ENCODE measurements at regions not wholly inside any gene's neighbourhood (a gene's known extent, or its start where the extent isn't known, plus 50 kb on each side); places are given as distances from the start of the nearest gene placed in this dataset.
"Not testable (repeated sequence)": the region's sequence is repeated elsewhere in the genome, so short reads cannot be mapped to it uniquely, and the experiment has no call there.

- Histone ChIP-seq H3K4me1 (ENCODE audit: control insufficient read depth, insufficient read depth, low read length) (no peaks in the 10 kb centered on the region), H3K9me3 (replicated peaks; ENCODE audit: low read length) (no peaks in the 10 kb centered on the region), H3K36me3 (ENCODE audit: insufficient read depth, low read length) (no peaks in the 10 kb centered on the region), H3K27me3 (ENCODE audit: control insufficient read depth, insufficient read depth, low read length) (no peaks in the 10 kb centered on the region), H3K4me2 (ENCODE audit: low read length) (no peak overlapping the region), H3K4me3 (ENCODE audit: low read length) (no peak overlapping the region), H3K9ac (ENCODE audit: low read depth, low read length) (no peak overlapping the region)
Measured at GRCh38 chr6:19558934-19559333, 278.2 kb upstream of the ID4 start.

- H3K4me2 ChIP-seq (ENCODE audit: low read length): no peak overlapping the region
- no peak overlapping the region for H3K9ac ChIP-seq (ENCODE audit: low read depth, low read length)
- H3K4me1 ChIP-seq (ENCODE audit: control insufficient read depth, insufficient read depth, low read length): no peaks in the 10 kb centered on the region
- H3K4me3 ChIP-seq (ENCODE audit: low read length): no peak overlapping the region
- no peaks in the 10 kb centered on the region for H3K9me3 ChIP-seq (replicated peaks; ENCODE audit: low read length)
- H3K36me3 ChIP-seq (ENCODE audit: insufficient read depth, low read length): no peaks in the 10 kb centered on the region
- no peaks in the 10 kb centered on the region for H3K27me3 ChIP-seq (ENCODE audit: control insufficient read depth, insufficient read depth, low read length)
Measured at GRCh38 chr6:19562468-19562867, 274.7 kb upstream of the ID4 start.

GRCh38 chr6:19569563-19569962, 267.6 kb upstream of the ID4 start:
- H3K9ac ChIP-seq (ENCODE audit: low read depth, low read length): no peak overlapping the region
- no peaks in the 10 kb centered on the region for H3K9me3 ChIP-seq (replicated peaks; ENCODE audit: low read length)
- H3K27me3 ChIP-seq (ENCODE audit: control insufficient read depth, insufficient read depth, low read length): no peaks in the 10 kb centered on the region
- H3K4me3 ChIP-seq (ENCODE audit: low read length): no peak overlapping the region
- no peaks in the 10 kb centered on the region for H3K36me3 ChIP-seq (ENCODE audit: insufficient read depth, low read length)
- no peaks in the 10 kb centered on the region for H3K4me1 ChIP-seq (ENCODE audit: control insufficient read depth, insufficient read depth, low read length)
- H3K4me2 ChIP-seq (ENCODE audit: low read length): no peak overlapping the region

- Histone ChIP-seq H3K9me3 (replicated peaks; ENCODE audit: low read length) (no peaks in the 10 kb centered on the region), H3K4me2 (ENCODE audit: low read length) (no peak overlapping the region), H3K4me3 (ENCODE audit: low read length) (no peak overlapping the region), H3K27me3 (ENCODE audit: control insufficient read depth, insufficient read depth, low read length) (no peaks in the 10 kb centered on the region), H3K4me1 (ENCODE audit: control insufficient read depth, insufficient read depth, low read length) (no peaks in the 10 kb centered on the region), H3K36me3 (ENCODE audit: insufficient read depth, low read length) (no peaks in the 10 kb centered on the region), H3K9ac (ENCODE audit: low read depth, low read length) (no peak overlapping the region)
Measured at GRCh38 chr6:19571176-19571575, 266.0 kb upstream of the ID4 start.

GRCh38 chr6:19578481-19578880, 258.7 kb upstream of the ID4 start:
- Histone ChIP-seq H3K9ac (ENCODE audit: low read depth, low read length) (no peak overlapping the region), H3K4me3 (ENCODE audit: low read length) (no peak overlapping the region), H3K9me3 (replicated peaks; ENCODE audit: low read length) (no peaks in the 10 kb centered on the region), H3K27me3 (ENCODE audit: control insufficient read depth, insufficient read depth, low read length) (no peaks in the 10 kb centered on the region), H3K4me2 (ENCODE audit: low read length) (no peak overlapping the region), H3K36me3 (ENCODE audit: insufficient read depth, low read length) (no peaks in the 10 kb centered on the region), H3K4me1 (ENCODE audit: control insufficient read depth, insufficient read depth, low read length) (no peaks in the 10 kb centered on the region)

- H3K4me2 ChIP-seq (ENCODE audit: low read length); H3K27me3 ChIP-seq (ENCODE audit: control insufficient read depth, insufficient read depth, low read length); H3K9me3 ChIP-seq (replicated peaks; ENCODE audit: low read length); H3K9ac ChIP-seq (ENCODE audit: low read depth, low read length); H3K4me1 ChIP-seq (ENCODE audit: control insufficient read depth, insufficient read depth, low read length); H3K36me3 ChIP-seq (ENCODE audit: insufficient read depth, low read length); H3K4me3 ChIP-seq (ENCODE audit: low read length): not testable (repeated sequence)
Measured at GRCh38 chr6:19584207-19584606, 253.0 kb upstream of the ID4 start.

- H3K4me1 ChIP-seq (ENCODE audit: control insufficient read depth, insufficient read depth, low read length): no peaks in the 10 kb centered on the region
- H3K4me2 ChIP-seq (ENCODE audit: low read length): no peak overlapping the region
- no peaks in the 10 kb centered on the region for H3K36me3 ChIP-seq (ENCODE audit: insufficient read depth, low read length)
- H3K27me3 ChIP-seq (ENCODE audit: control insufficient read depth, insufficient read depth, low read length): no peaks in the 10 kb centered on the region
- no peak overlapping the region for H3K9ac ChIP-seq (ENCODE audit: low read depth, low read length)
- no peak overlapping the region for H3K4me3 ChIP-seq (ENCODE audit: low read length)
- H3K9me3 ChIP-seq (replicated peaks; ENCODE audit: low read length): no peaks in the 10 kb centered on the region
Measured at GRCh38 chr6:19587238-19587942, 249.8 kb upstream of the ID4 start.

- H3K9me3 ChIP-seq (replicated peaks; ENCODE audit: low read length): no peaks in the 10 kb centered on the region
- H3K4me1 ChIP-seq (ENCODE audit: control insufficient read depth, insufficient read depth, low read length): no peaks in the 10 kb centered on the region
- H3K36me3 ChIP-seq (ENCODE audit: insufficient read depth, low read length): no peaks in the 10 kb centered on the region
- no peak overlapping the region for H3K4me3 ChIP-seq (ENCODE audit: low read length)
- no peak overlapping the region for H3K9ac ChIP-seq (ENCODE audit: low read depth, low read length)
- no peak overlapping the region for H3K4me2 ChIP-seq (ENCODE audit: low read length)
- no peaks in the 10 kb centered on the region for H3K27me3 ChIP-seq (ENCODE audit: control insufficient read depth, insufficient read depth, low read length)
Measured at GRCh38 chr6:19590501-19591131, 246.6 kb upstream of the ID4 start.

GRCh38 chr6:19597809-19598320, 239.3 kb upstream of the ID4 start:
- no peak overlapping the region for H3K4me2 ChIP-seq (ENCODE audit: low read length)
- H3K36me3 ChIP-seq (ENCODE audit: insufficient read depth, low read length): no peaks in the 10 kb centered on the region
- H3K9ac ChIP-seq (ENCODE audit: low read depth, low read length): no peak overlapping the region
- H3K9me3 ChIP-seq (replicated peaks; ENCODE audit: low read length): no peaks in the 10 kb centered on the region
- H3K4me1 ChIP-seq (ENCODE audit: control insufficient read depth, insufficient read depth, low read length): no peaks in the 10 kb centered on the region
- H3K4me3 ChIP-seq (ENCODE audit: low read length): no peak overlapping the region
- H3K27me3 ChIP-seq (ENCODE audit: control insufficient read depth, insufficient read depth, low read length): no peaks in the 10 kb centered on the region

GRCh38 chr6:19599796-19600464, 237.2 kb upstream of the ID4 start:
- no peaks in the 10 kb centered on the region for H3K9me3 ChIP-seq (replicated peaks; ENCODE audit: low read length)
- no peak overlapping the region for H3K4me2 ChIP-seq (ENCODE audit: low read length)

GRCh38 chr6:19602434-19603013, 234.6 kb upstream of the ID4 start:
- Histone ChIP-seq H3K4me1 (ENCODE audit: control insufficient read depth, insufficient read depth, low read length) (no peaks in the 10 kb centered on the region), H3K9me3 (replicated peaks; ENCODE audit: low read length) (no peaks in the 10 kb centered on the region), H3K27me3 (ENCODE audit: control insufficient read depth, insufficient read depth, low read length) (no peaks in the 10 kb centered on the region), H3K9ac (ENCODE audit: low read depth, low read length) (no peak overlapping the region), H3K4me3 (ENCODE audit: low read length) (no peak overlapping the region), H3K4me2 (ENCODE audit: low read length) (no peak overlapping the region), H3K36me3 (ENCODE audit: insufficient read depth, low read length) (no peaks in the 10 kb centered on the region)

More at GRCh38 chr6:19599796-19600464, 237.2 kb upstream of the ID4 start:
- no peak overlapping the region for H3K4me3 ChIP-seq (ENCODE audit: low read length)
- H3K27me3 ChIP-seq (ENCODE audit: control insufficient read depth, insufficient read depth, low read length): no peaks in the 10 kb centered on the region
- H3K4me1 ChIP-seq (ENCODE audit: control insufficient read depth, insufficient read depth, low read length): no peaks in the 10 kb centered on the region
- no peaks in the 10 kb centered on the region for H3K36me3 ChIP-seq (ENCODE audit: insufficient read depth, low read length)
- no peak overlapping the region for H3K9ac ChIP-seq (ENCODE audit: low read depth, low read length)

Data from skeletal muscle satellite cell (primary cell).